ENCODE measurements at regions not wholly inside any gene's neighbourhood (a gene's known extent, or its start where the extent isn't known, plus 50 kb on each side); places are given as distances from the start of the nearest gene placed in this dataset.

DNA sequence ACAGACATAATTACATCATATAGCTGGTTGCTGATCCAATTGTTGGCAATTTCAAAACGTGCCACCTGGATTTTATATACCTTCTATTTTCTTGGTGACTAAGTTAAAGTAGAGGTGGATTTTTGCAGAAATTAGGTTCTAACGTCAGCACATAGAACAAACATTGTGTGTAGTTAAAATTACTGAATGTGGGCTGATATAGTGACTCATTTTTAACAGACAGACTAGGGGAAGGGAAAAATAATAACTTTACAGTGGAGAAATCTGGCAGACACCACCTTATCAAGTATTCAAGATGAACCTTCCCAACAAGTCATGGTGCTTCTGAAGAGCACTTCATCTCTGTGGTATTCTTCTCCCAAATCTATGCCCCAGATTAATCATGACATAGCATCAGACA is 134.5 kb downstream of the UCHL1 start:
- WGBS = 82% methylated on average over 2 of the region's 2 CpGs
- no peak for TF ChIP-seq POLR2AphosphoS5 (IDR thresholded peaks at IDR 0.05)
- no peak for TF ChIP-seq POLR2A (IDR thresholded peaks at IDR 0.05)
- no peak for TF ChIP-seq CTCF (IDR thresholded peaks at IDR 0.05)
- no peak overlapping the region for H3K4me3 ChIP-seq
- no peaks in the 10 kb centered on the region for H3K9me3 ChIP-seq
- no peaks in the 10 kb centered on the region for H3K36me3 ChIP-seq
- no peak overlapping the region for H3K27ac ChIP-seq
- H3K4me1 ChIP-seq (replicated peaks) = no peaks in the 10 kb centered on the region
- intact Hi-C loops (cut with DNase I) = no loop called here
- H3K27me3 ChIP-seq (replicated peaks; ENCODE audit: insufficient read depth) = no peaks in the 10 kb centered on the region
- DNase-seq (ENCODE audit: low spot score) = no peak

DNA sequence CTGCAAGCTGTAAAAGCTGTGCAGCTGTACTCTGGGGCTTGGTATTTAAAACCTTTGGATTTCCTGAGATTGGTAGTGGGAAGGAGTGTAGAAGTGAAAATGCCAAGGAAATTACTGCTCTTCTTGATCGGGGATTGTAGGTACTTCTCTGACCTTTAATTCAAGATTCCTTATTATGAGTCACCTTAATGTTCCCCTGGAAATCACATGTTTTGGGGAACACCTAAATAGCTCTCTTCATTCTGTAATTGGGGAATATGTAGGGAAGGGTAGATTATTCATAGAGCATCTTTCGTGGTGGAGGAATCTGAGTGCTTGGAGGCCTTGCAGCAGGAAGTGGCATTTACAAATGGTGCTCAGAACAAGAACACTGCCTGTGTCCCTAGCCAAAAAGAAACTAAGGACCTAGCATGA is 137.8 kb downstream of the UCHL1 start:
- intact Hi-C loops (cut with DNase I) = no loop called here
- Histone ChIP-seq H3K9me3 (no peaks in the 10 kb centered on the region), H3K27ac (no peak overlapping the region), H3K4me1 (replicated peaks) (no peaks in the 10 kb centered on the region), H3K36me3 (no peaks in the 10 kb centered on the region), H3K27me3 (replicated peaks; ENCODE audit: insufficient read depth) (no peaks in the 10 kb centered on the region), H3K4me3 (no peak overlapping the region)
- TF ChIP-seq CTCF (IDR thresholded peaks at IDR 0.05) = no peak
- TF ChIP-seq POLR2AphosphoS5 (IDR thresholded peaks at IDR 0.05) = no peak
- no peak for TF ChIP-seq POLR2A (IDR thresholded peaks at IDR 0.05)
- no peak for DNase-seq (ENCODE audit: low spot score)
- 30% methylated on average over 2 of the region's 2 CpGs for WGBS

- Histone ChIP-seq H3K27me3 (replicated peaks; ENCODE audit: insufficient read depth) (no peaks in the 10 kb centered on the region), H3K27ac (no peak overlapping the region), H3K4me1 (replicated peaks) (no peaks in the 10 kb centered on the region), H3K4me3 (no peak overlapping the region), H3K36me3 (no peaks in the 10 kb centered on the region), H3K9me3 (no peaks in the 10 kb centered on the region)
- DNase-seq (ENCODE audit: low spot score) = no peak
- intact Hi-C loops (cut with DNase I) = no loop called here
- 81% methylated on average over 2 of the region's 2 CpGs for WGBS
- no peak for TF ChIP-seq POLR2AphosphoS5 (IDR thresholded peaks at IDR 0.05)
- TF ChIP-seq CTCF (IDR thresholded peaks at IDR 0.05) = no peak
- TF ChIP-seq POLR2A (IDR thresholded peaks at IDR 0.05) = no peak
Measured at GRCh38 chr4:41396214-41396613, 139.5 kb downstream of the UCHL1 start.

DNA sequence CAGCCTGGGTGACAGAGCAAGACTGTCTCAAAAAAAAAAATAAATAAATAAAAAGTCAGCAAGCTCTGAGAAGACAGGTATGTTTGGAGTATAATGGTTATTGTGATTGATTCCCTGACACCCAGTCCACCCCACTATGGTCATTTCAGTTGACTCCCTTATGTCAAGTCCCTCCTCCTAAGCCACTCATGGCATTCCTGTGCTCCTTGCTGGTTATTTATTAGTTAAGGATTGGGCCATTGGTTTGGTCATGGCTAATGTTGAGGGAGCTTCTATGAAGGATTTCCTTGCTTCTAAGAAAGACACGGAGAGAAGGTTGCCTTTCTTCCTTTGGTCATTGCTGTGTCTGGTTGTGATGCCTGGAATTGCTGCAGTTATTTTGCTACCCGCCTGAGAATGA is 140.1 kb downstream of the UCHL1 start:
- Histone ChIP-seq H3K27me3 (replicated peaks; ENCODE audit: insufficient read depth) (no peaks in the 10 kb centered on the region), H3K9me3 (no peaks in the 10 kb centered on the region), H3K27ac (no peak overlapping the region), H3K36me3 (no peaks in the 10 kb centered on the region), H3K4me1 (replicated peaks) (no peaks in the 10 kb centered on the region), H3K4me3 (no peak overlapping the region)
- intact Hi-C loops (cut with DNase I) = no loop called here
- WGBS = 90% methylated on average over 2 of the region's 2 CpGs
- TF ChIP-seq CTCF (IDR thresholded peaks at IDR 0.05) (no peak), POLR2AphosphoS5 (IDR thresholded peaks at IDR 0.05) (no peak), POLR2A (IDR thresholded peaks at IDR 0.05) (no peak)
- no peak for DNase-seq (ENCODE audit: low spot score)

GRCh38 chr4:41399231-41399630 is 138.7 kb upstream of the LIMCH1 start:
- Histone ChIP-seq H3K4me1 (replicated peaks) (no peaks in the 10 kb centered on the region), H3K27me3 (replicated peaks; ENCODE audit: insufficient read depth) (no peaks in the 10 kb centered on the region), H3K9me3 (no peaks in the 10 kb centered on the region), H3K4me3 (no peak overlapping the region), H3K36me3 (no peaks in the 10 kb centered on the region), H3K27ac (no peak overlapping the region)
- no peak for DNase-seq (ENCODE audit: low spot score)
- TF ChIP-seq CTCF (IDR thresholded peaks at IDR 0.05) = no peak
- no peak for TF ChIP-seq POLR2A (IDR thresholded peaks at IDR 0.05)
- TF ChIP-seq POLR2AphosphoS5 (IDR thresholded peaks at IDR 0.05) = no peak
- intact Hi-C loops (cut with DNase I) = no loop called here
- 79% methylated on average over 1 of the region's 1 CpG for WGBS

All from prostate gland (tissue), 2 donors.